C4-2B (cell line): ENCODE measurements at regions not wholly inside any gene's neighbourhood (a gene's known extent, or its start where the extent isn't known, plus 50 kb on each side); places are given as distances from the start of the nearest gene placed in this dataset.

ENCODE experiments used
- H3K27ac ChIP-seq: fragments of 450-650 bp; 2 replicates; pipeline ENCODE4 v1.5.1; 2017
- CTCF ChIP-seq: fragments of 450-650 bp; conservative IDR thresholded peaks from 2 replicates; pipeline ENCODE4 v1.5.1; 2017; ENCODE audit warnings: mild to moderate bottlenecking
- ZFX ChIP-seq: fragments of 450-650 bp; IDR thresholded peaks from 2 replicates; pipeline ENCODE4 v1.6.1; 2017

GRCh38 chr22:49480331-49480730 lies 347.3 kb downstream of the BRD1 start:
- TF ChIP-seq CTCF, result no peak
- no peak for TF ChIP-seq ZFX
- no peak overlapping the region for H3K27ac ChIP-seq

- no peak for TF ChIP-seq CTCF
- TF ChIP-seq ZFX, result no peak
- no peak overlapping the region for H3K27ac ChIP-seq
These were observed 348.1 kb downstream of the BRD1 start for GRCh38 chr22:49479566-49479965.

DNA sequence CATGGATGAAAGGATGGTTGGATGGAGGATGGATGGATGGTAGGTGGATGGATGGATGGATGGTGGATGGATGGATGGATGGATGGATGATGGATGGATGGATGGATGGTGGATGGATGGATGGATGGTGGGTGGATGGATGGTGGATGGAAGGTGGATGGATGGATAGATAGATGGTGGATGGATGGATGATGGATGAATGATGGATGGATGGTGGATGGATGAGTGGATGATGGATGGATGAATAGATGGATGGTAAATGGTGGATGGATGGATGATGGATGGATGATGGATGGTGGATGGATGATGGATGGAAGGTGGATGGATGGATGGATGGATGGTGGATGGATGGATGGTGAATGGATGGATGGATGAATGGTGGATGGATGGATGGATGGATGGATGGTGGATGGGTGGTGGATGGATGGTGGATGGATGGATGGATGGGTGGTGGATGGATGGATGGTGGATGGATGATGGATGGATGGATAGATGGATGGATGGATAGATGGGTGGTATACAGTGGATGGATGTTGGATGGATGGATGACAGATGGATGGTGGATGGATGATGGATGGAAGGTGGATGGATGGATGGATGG lies 350.8 kb downstream of the BRD1 start:
- no peak for TF ChIP-seq CTCF
- TF ChIP-seq ZFX, result no peak
- no peak overlapping the region for H3K27ac ChIP-seq

- H3K27ac ChIP-seq, result no peak overlapping the region
- TF ChIP-seq CTCF (no peak), ZFX (no peak)
These were observed 351.5 kb downstream of the BRD1 start for GRCh38 chr22:49476176-49476575.

- no peak for TF ChIP-seq ZFX
- no peak for TF ChIP-seq CTCF
- H3K27ac ChIP-seq, result no peak overlapping the region
These were observed 352.4 kb downstream of the BRD1 start for GRCh38 chr22:49475253-49475652.

DNA sequence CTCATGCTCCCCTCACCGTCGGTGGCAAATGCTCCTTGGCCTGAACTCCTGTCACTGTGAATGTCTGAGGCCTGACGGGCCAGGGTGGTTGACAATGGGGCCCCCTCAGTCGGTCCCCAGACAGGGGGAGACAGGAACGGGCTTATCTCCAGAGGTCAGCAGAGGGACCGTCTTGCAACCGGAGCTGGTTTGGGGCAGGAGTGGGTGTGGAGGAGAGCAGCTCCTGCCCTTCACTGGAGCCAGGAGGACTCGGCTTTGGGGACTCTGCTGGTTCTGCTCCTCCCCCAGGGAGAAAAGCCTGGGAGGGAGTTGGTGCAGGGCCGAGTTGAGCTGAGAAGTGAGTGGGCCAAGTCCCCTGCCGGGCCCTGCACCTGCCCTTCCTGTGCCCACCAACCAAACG lies 354.4 kb downstream of the BRD1 start:
- TF ChIP-seq ZFX (no peak), CTCF (no peak)
- H3K27ac ChIP-seq, result no peak overlapping the region

- no peak overlapping the region for H3K27ac ChIP-seq
- no peak for TF ChIP-seq ZFX
- no peak for TF ChIP-seq CTCF
These were observed 356.8 kb downstream of the BRD1 start for GRCh38 chr22:49470741-49471503.
